ENCODE measurements at regions not wholly inside any gene's neighbourhood (a gene's known extent, or its start where the extent isn't known, plus 50 kb on each side); places are given as distances from the start of the nearest gene placed in this dataset.

- Mint-ChIP-seq H3K27me3 (ENCODE audit: insufficient read depth, low read depth) (no peaks in the 10 kb centered on the region), H3K36me3 (no peaks in the 10 kb centered on the region), H3K4me1 (no peaks in the 10 kb centered on the region), H3K9me3 (peaks cover 3% of the 10 kb centered on the region), H3K27ac (no peak overlapping the region), H3K4me3 (no peak overlapping the region)
- Histone ChIP-seq H3K79me2 (ENCODE audit: low read depth) (no peaks in the 10 kb centered on the region), H3K4me3 (no peak overlapping the region), H3K9ac (no peak overlapping the region), H2AFZ (replicated peaks) (no peak overlapping the region), H3K9me3 (ENCODE audit: low read depth) (no peaks in the 10 kb centered on the region), H4K20me1 (ENCODE audit: low read depth) (no peaks in the 10 kb centered on the region), H3K4me1 (no peaks in the 10 kb centered on the region), H3K27me3 (no peaks in the 10 kb centered on the region), H3K36me3 (no peaks in the 10 kb centered on the region), H3K4me2 (no peak overlapping the region), H3F3A (ENCODE audit: low read depth) (no peaks in the 10 kb centered on the region), H3K27ac (no peak overlapping the region)
- TF ChIP-seq EZH2 (IDR thresholded peaks at IDR 0.05): no peak
- no peak for TF ChIP-seq EZH2phosphoT487 (IDR thresholded peaks at IDR 0.05)
- TF ChIP-seq CTCF (IDR thresholded peaks at IDR 0.05): no peak
- DNase-seq (ENCODE audit: low spot score): no peak
Measured at GRCh38 chr4:106607558-106607957, 239.0 kb upstream of the GIMD1 start.

- no peak overlapping the region for H3K4me2 ChIP-seq
- no peaks in the 10 kb centered on the region for H3K9me3 Mint-ChIP-seq
- no peaks in the 10 kb centered on the region for H3K36me3 ChIP-seq
- no peak for TF ChIP-seq CTCF (IDR thresholded peaks at IDR 0.05)
- no peak for TF ChIP-seq EZH2phosphoT487 (IDR thresholded peaks at IDR 0.05)
- no peak for TF ChIP-seq EZH2 (IDR thresholded peaks at IDR 0.05)
- H3K4me3 ChIP-seq: no peak overlapping the region
- no peaks in the 10 kb centered on the region for H3K36me3 Mint-ChIP-seq
- no peaks in the 10 kb centered on the region for H3K27me3 Mint-ChIP-seq (ENCODE audit: insufficient read depth, low read depth)
- H3K27ac ChIP-seq: no peak overlapping the region
- no peaks in the 10 kb centered on the region for H3K79me2 ChIP-seq (ENCODE audit: low read depth)
- no peak overlapping the region for H3K27ac Mint-ChIP-seq
- H3K4me1 Mint-ChIP-seq: no peaks in the 10 kb centered on the region
- no peak overlapping the region for H3K9ac ChIP-seq
- no peak overlapping the region for H2AFZ ChIP-seq (replicated peaks)
- no peaks in the 10 kb centered on the region for H3K9me3 ChIP-seq (ENCODE audit: low read depth)
- H4K20me1 ChIP-seq (ENCODE audit: low read depth): no peaks in the 10 kb centered on the region
- no peak overlapping the region for H3K4me3 Mint-ChIP-seq
- no peaks in the 10 kb centered on the region for H3K4me1 ChIP-seq
- no peaks in the 10 kb centered on the region for H3F3A ChIP-seq (ENCODE audit: low read depth)
- no peak for DNase-seq (ENCODE audit: low spot score)
- H3K27me3 ChIP-seq: no peaks in the 10 kb centered on the region
Measured at GRCh38 chr4:106604319-106605051, 235.9 kb upstream of the GIMD1 start.

- Mint-ChIP-seq H3K36me3 (no peaks in the 10 kb centered on the region), H3K4me3 (no peak overlapping the region), H3K9me3 (no peaks in the 10 kb centered on the region), H3K4me1 (no peaks in the 10 kb centered on the region), H3K27ac (no peak overlapping the region), H3K27me3 (ENCODE audit: insufficient read depth, low read depth) (no peaks in the 10 kb centered on the region)
- Histone ChIP-seq H3K9ac (no peak overlapping the region), H3K4me2 (no peak overlapping the region), H3K36me3 (no peaks in the 10 kb centered on the region), H3K27me3 (no peaks in the 10 kb centered on the region), H3K9me3 (ENCODE audit: low read depth) (no peaks in the 10 kb centered on the region), H4K20me1 (ENCODE audit: low read depth) (no peaks in the 10 kb centered on the region), H3K79me2 (ENCODE audit: low read depth) (no peaks in the 10 kb centered on the region), H3K27ac (no peak overlapping the region), H3K4me3 (no peak overlapping the region), H3F3A (ENCODE audit: low read depth) (no peaks in the 10 kb centered on the region), H2AFZ (replicated peaks) (no peak overlapping the region), H3K4me1 (no peaks in the 10 kb centered on the region)
- TF ChIP-seq EZH2 (IDR thresholded peaks at IDR 0.05) (no peak), EZH2phosphoT487 (IDR thresholded peaks at IDR 0.05) (no peak), CTCF (IDR thresholded peaks at IDR 0.05) (no peak)
- no peak for DNase-seq (ENCODE audit: low spot score)
Measured at GRCh38 chr4:106603471-106603870, 234.9 kb upstream of the GIMD1 start.

Data from neural progenitor cell (in vitro differentiated cells).